ENCODE measurements at regions not wholly inside any gene's neighbourhood (a gene's known extent, or its start where the extent isn't known, plus 50 kb on each side); places are given as distances from the start of the nearest gene placed in this dataset.

GRCh38 chr3:174336784-174337183 lies 522.4 kb upstream of the NAALADL2 start:
- Histone ChIP-seq H3K4me3 (ENCODE audit: low read length) (no peak overlapping the region), H3K36me3 (ENCODE audit: control insufficient read depth, insufficient read depth, low read length) (no peaks in the 10 kb centered on the region), H3K27me3 (ENCODE audit: control insufficient read depth, insufficient read depth, low read length) (no peaks in the 10 kb centered on the region), H3K4me1 (ENCODE audit: control insufficient read depth, insufficient read depth, low read length) (no peaks in the 10 kb centered on the region), H3K9me3 (ENCODE audit: control insufficient read depth, low read length) (no peaks in the 10 kb centered on the region), H3K9ac (ENCODE audit: low read length) (no peak overlapping the region)

- no peak overlapping the region for H3K4me3 ChIP-seq (ENCODE audit: low read length)
- no peaks in the 10 kb centered on the region for H3K9me3 ChIP-seq (ENCODE audit: control insufficient read depth, low read length)
- no peaks in the 10 kb centered on the region for H3K27me3 ChIP-seq (ENCODE audit: control insufficient read depth, insufficient read depth, low read length)
- H3K36me3 ChIP-seq (ENCODE audit: control insufficient read depth, insufficient read depth, low read length) = no peaks in the 10 kb centered on the region
- no peak overlapping the region for H3K9ac ChIP-seq (ENCODE audit: low read length)
- H3K4me1 ChIP-seq (ENCODE audit: control insufficient read depth, insufficient read depth, low read length) = no peaks in the 10 kb centered on the region
Measured at GRCh38 chr3:174337227-174337626, 521.9 kb upstream of the NAALADL2 start.

- Histone ChIP-seq H3K9me3 (ENCODE audit: control insufficient read depth, low read length) (no peaks in the 10 kb centered on the region), H3K4me3 (ENCODE audit: low read length) (no peak overlapping the region), H3K36me3 (ENCODE audit: control insufficient read depth, insufficient read depth, low read length) (no peaks in the 10 kb centered on the region), H3K9ac (ENCODE audit: low read length) (no peak overlapping the region), H3K4me1 (ENCODE audit: control insufficient read depth, insufficient read depth, low read length) (no peaks in the 10 kb centered on the region), H3K27me3 (ENCODE audit: control insufficient read depth, insufficient read depth, low read length) (no peaks in the 10 kb centered on the region)
Measured at GRCh38 chr3:174340624-174341587, 518.2 kb upstream of the NAALADL2 start.

- no peak overlapping the region for H3K9ac ChIP-seq (ENCODE audit: low read length)
- no peaks in the 10 kb centered on the region for H3K9me3 ChIP-seq (ENCODE audit: control insufficient read depth, low read length)
- no peaks in the 10 kb centered on the region for H3K36me3 ChIP-seq (ENCODE audit: control insufficient read depth, insufficient read depth, low read length)
- no peaks in the 10 kb centered on the region for H3K27me3 ChIP-seq (ENCODE audit: control insufficient read depth, insufficient read depth, low read length)
- H3K4me1 ChIP-seq (ENCODE audit: control insufficient read depth, insufficient read depth, low read length) = no peaks in the 10 kb centered on the region
- no peak overlapping the region for H3K4me3 ChIP-seq (ENCODE audit: low read length)
Measured at GRCh38 chr3:174342171-174342570, 517.0 kb upstream of the NAALADL2 start.

- H3K4me1 ChIP-seq (ENCODE audit: control insufficient read depth, insufficient read depth, low read length) = no peaks in the 10 kb centered on the region
Measured at GRCh38 chr3:174342941-174343501, 516.1 kb upstream of the NAALADL2 start.

GRCh38 chr3:174346141-174346540 lies 513.0 kb upstream of the NAALADL2 start:
- Histone ChIP-seq H3K9me3 (ENCODE audit: control insufficient read depth, low read length) (no peaks in the 10 kb centered on the region), H3K4me1 (ENCODE audit: control insufficient read depth, insufficient read depth, low read length) (no peaks in the 10 kb centered on the region), H3K4me3 (ENCODE audit: low read length) (no peak overlapping the region), H3K9ac (ENCODE audit: low read length) (no peak overlapping the region), H3K27me3 (ENCODE audit: control insufficient read depth, insufficient read depth, low read length) (no peaks in the 10 kb centered on the region), H3K36me3 (ENCODE audit: control insufficient read depth, insufficient read depth, low read length) (no peaks in the 10 kb centered on the region)

More at GRCh38 chr3:174342941-174343501, 516.1 kb upstream of the NAALADL2 start:
- no peak overlapping the region for H3K9ac ChIP-seq (ENCODE audit: low read length)
- no peak overlapping the region for H3K4me3 ChIP-seq (ENCODE audit: low read length)
- H3K9me3 ChIP-seq (ENCODE audit: control insufficient read depth, low read length) = no peaks in the 10 kb centered on the region
- H3K27me3 ChIP-seq (ENCODE audit: control insufficient read depth, insufficient read depth, low read length) = no peaks in the 10 kb centered on the region
- H3K36me3 ChIP-seq (ENCODE audit: control insufficient read depth, insufficient read depth, low read length) = no peaks in the 10 kb centered on the region

- Histone ChIP-seq H3K9ac (ENCODE audit: low read length) (no peak overlapping the region), H3K36me3 (ENCODE audit: control insufficient read depth, insufficient read depth, low read length) (no peaks in the 10 kb centered on the region), H3K9me3 (ENCODE audit: control insufficient read depth, low read length) (no peaks in the 10 kb centered on the region), H3K4me3 (ENCODE audit: low read length) (no peak overlapping the region), H3K27me3 (ENCODE audit: control insufficient read depth, insufficient read depth, low read length) (no peaks in the 10 kb centered on the region), H3K4me1 (ENCODE audit: control insufficient read depth, insufficient read depth, low read length) (no peaks in the 10 kb centered on the region)
Measured at GRCh38 chr3:174346571-174346970, 512.6 kb upstream of the NAALADL2 start.

GRCh38 chr3:174347474-174348138 lies 511.5 kb upstream of the NAALADL2 start:
- Histone ChIP-seq H3K27me3 (ENCODE audit: control insufficient read depth, insufficient read depth, low read length) (no peaks in the 10 kb centered on the region), H3K36me3 (ENCODE audit: control insufficient read depth, insufficient read depth, low read length) (no peaks in the 10 kb centered on the region), H3K9ac (ENCODE audit: low read length) (no peak overlapping the region), H3K4me1 (ENCODE audit: control insufficient read depth, insufficient read depth, low read length) (no peaks in the 10 kb centered on the region), H3K4me3 (ENCODE audit: low read length) (no peak overlapping the region), H3K9me3 (ENCODE audit: control insufficient read depth, low read length) (no peaks in the 10 kb centered on the region)

- H3K4me3 ChIP-seq (ENCODE audit: low read length) = no peak overlapping the region
- H3K9me3 ChIP-seq (ENCODE audit: control insufficient read depth, low read length) = no peaks in the 10 kb centered on the region
- no peaks in the 10 kb centered on the region for H3K27me3 ChIP-seq (ENCODE audit: control insufficient read depth, insufficient read depth, low read length)
- no peaks in the 10 kb centered on the region for H3K4me1 ChIP-seq (ENCODE audit: control insufficient read depth, insufficient read depth, low read length)
- no peaks in the 10 kb centered on the region for H3K36me3 ChIP-seq (ENCODE audit: control insufficient read depth, insufficient read depth, low read length)
- H3K9ac ChIP-seq (ENCODE audit: low read length) = no peak overlapping the region
Measured at GRCh38 chr3:174352227-174352626, 506.9 kb upstream of the NAALADL2 start.

- Histone ChIP-seq H3K9ac (ENCODE audit: low read length) (no peak overlapping the region), H3K9me3 (ENCODE audit: control insufficient read depth, low read length) (no peaks in the 10 kb centered on the region), H3K4me3 (ENCODE audit: low read length) (no peak overlapping the region), H3K4me1 (ENCODE audit: control insufficient read depth, insufficient read depth, low read length) (no peaks in the 10 kb centered on the region), H3K27me3 (ENCODE audit: control insufficient read depth, insufficient read depth, low read length) (no peaks in the 10 kb centered on the region), H3K36me3 (ENCODE audit: control insufficient read depth, insufficient read depth, low read length) (no peaks in the 10 kb centered on the region)
Measured at GRCh38 chr3:174355505-174355904, 503.6 kb upstream of the NAALADL2 start.

- H3K36me3 ChIP-seq (ENCODE audit: control insufficient read depth, insufficient read depth, low read length) = no peaks in the 10 kb centered on the region
- H3K4me1 ChIP-seq (ENCODE audit: control insufficient read depth, insufficient read depth, low read length) = no peaks in the 10 kb centered on the region
- no peaks in the 10 kb centered on the region for H3K9me3 ChIP-seq (ENCODE audit: control insufficient read depth, low read length)
- no peak overlapping the region for H3K4me3 ChIP-seq (ENCODE audit: low read length)
- no peak overlapping the region for H3K9ac ChIP-seq (ENCODE audit: low read length)
- no peaks in the 10 kb centered on the region for H3K27me3 ChIP-seq (ENCODE audit: control insufficient read depth, insufficient read depth, low read length)
Measured at GRCh38 chr3:174356596-174356995, 502.5 kb upstream of the NAALADL2 start.

- no peaks in the 10 kb centered on the region for H3K27me3 ChIP-seq (ENCODE audit: control insufficient read depth, insufficient read depth, low read length)
- H3K4me1 ChIP-seq (ENCODE audit: control insufficient read depth, insufficient read depth, low read length) = no peaks in the 10 kb centered on the region
- H3K9ac ChIP-seq (ENCODE audit: low read length) = no peak overlapping the region
- no peaks in the 10 kb centered on the region for H3K36me3 ChIP-seq (ENCODE audit: control insufficient read depth, insufficient read depth, low read length)
- H3K9me3 ChIP-seq (ENCODE audit: control insufficient read depth, low read length) = no peaks in the 10 kb centered on the region
- no peak overlapping the region for H3K4me3 ChIP-seq (ENCODE audit: low read length)
Measured at GRCh38 chr3:174358252-174358651, 500.9 kb upstream of the NAALADL2 start.
